GM12878 (cell line): ENCODE measurements at regions not wholly inside any gene's neighbourhood (a gene's known extent, or its start where the extent isn't known, plus 50 kb on each side); places are given as distances from the start of the nearest gene placed in this dataset.

Source experiments
- CBFB ChIP-seq: IDR thresholded peaks from 2 replicates; pipeline ENCODE4 v1.6.1; 2016; ENCODE audit warnings: antibody characterized with exemption, low read depth
- CEBPB ChIP-seq, 2 experiments: fragments of 150-350 bp in 1 of 2; IDR thresholded peaks; 2 replicates each; pipeline ENCODE4 v1.6.1; 2012 to 2014; ENCODE audit warnings: low read depth in 2 of 2, low read length in 2 of 2, borderline replicate concordance in 1 of 2, inconsistent platforms in 1 of 2
- E4F1 ChIP-seq: fragments of 450-650 bp; IDR thresholded peaks from 2 replicates; pipeline ENCODE4 v1.6.1; 2018; ENCODE audit warnings: borderline replicate concordance, mild to moderate bottlenecking; ENCODE audit not compliant: partially characterized antibody
- ELK1 ChIP-seq: IDR thresholded peaks from 2 replicates; pipeline ENCODE4 v1.6.1; 2012; ENCODE audit warnings: low read depth, low read length, improper control_type of control experiment
- EZH2 ChIP-seq: IDR thresholded peaks from 2 replicates; pipeline ENCODE4 v1.6.1; 2012; ENCODE audit warnings: low read depth, mild to moderate bottlenecking, control low read depth, inconsistent platforms, low read length, borderline replicate concordance; ENCODE audit not compliant: control insufficient read depth
- MAX ChIP-seq: IDR thresholded peaks from 2 replicates; pipeline ENCODE4 v1.6.1; 2012; ENCODE audit warnings: low read depth, low read length, improper control_type of control experiment
- ZNF274 ChIP-seq: IDR thresholded peaks from one replicate; pipeline ENCODE4 v1.8.0; 2011; ENCODE audit not compliant: insufficient read length, insufficient read depth

GRCh38 chr3:54008099-54008498 lies 114.3 kb upstream of the CACNA2D3 start:
- TF ChIP-seq CEBPB (IDR thresholded peaks at IDR 0.05; ENCODE audit: borderline replicate concordance in 1 of 2, low read depth in 2 of 2, low read length in 2 of 2) (no peak), ZNF274 (no peak), ELK1 (no peak), E4F1 (no peak), EZH2 (no peak), MAX (no peak), CBFB (no peak)
